ENCODE measurements at regions not wholly inside any gene's neighbourhood (a gene's known extent, or its start where the extent isn't known, plus 50 kb on each side); places are given as distances from the start of the nearest gene placed in this dataset.
A peak's percentile ranks its signal among the peaks of the same experiment; 100 is the strongest.

DNA sequence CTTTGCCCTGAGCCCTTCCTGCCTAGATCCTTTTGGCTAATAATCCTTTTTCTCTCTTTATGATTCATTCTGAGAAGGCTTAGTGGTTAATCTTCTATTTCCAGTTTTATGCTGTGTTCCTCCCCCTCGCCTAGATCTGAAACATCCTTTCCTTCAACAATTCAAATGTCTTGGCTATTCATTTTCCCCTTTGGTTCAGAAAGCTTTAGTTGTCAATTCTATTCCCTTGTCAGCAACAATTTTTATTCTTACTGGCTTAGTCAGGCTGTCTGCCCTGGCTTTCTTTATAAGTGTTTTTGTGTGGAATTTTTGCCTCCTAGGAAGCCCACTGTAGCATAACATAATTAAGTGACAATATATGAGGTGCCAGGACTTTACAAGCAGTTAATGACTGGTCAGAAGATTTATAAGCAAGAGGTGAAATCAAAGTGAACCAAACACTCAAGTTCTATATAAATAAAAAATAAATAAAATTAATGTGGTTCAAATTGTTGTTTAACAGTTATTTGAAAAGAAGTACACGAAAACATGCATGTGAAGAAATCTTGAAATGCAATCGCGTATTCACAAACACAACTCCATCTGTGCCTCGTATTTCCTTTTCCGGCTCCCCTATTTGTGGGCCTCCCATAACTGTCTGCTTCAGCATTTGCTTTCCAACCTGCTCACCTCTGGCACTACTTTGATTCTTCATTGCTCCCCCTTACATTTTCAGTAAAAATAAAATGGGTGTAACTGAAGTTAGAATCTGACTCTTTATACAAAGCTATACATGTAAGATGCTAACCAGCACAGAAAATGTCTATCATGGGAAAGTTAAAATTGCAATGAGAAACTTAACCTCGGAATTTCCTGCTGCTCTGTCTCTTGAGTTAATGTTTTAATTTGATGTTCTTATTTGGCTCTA, 235.4 kb downstream of the SPRY1 start:
- Histone ChIP-seq H3K4me3 (ENCODE audit: low read depth, low read length) (no peak overlapping the region), H3K27me3 (ENCODE audit: insufficient read depth, low read depth, severe bottlenecking) (no peaks in the 10 kb centered on the region), H3K36me3 (no peaks in the 10 kb centered on the region), H3K27ac (no peak overlapping the region), H3K9me3 (ENCODE audit: severe bottlenecking) (no peaks in the 10 kb centered on the region)
- TF ChIP-seq, protein P1, sequence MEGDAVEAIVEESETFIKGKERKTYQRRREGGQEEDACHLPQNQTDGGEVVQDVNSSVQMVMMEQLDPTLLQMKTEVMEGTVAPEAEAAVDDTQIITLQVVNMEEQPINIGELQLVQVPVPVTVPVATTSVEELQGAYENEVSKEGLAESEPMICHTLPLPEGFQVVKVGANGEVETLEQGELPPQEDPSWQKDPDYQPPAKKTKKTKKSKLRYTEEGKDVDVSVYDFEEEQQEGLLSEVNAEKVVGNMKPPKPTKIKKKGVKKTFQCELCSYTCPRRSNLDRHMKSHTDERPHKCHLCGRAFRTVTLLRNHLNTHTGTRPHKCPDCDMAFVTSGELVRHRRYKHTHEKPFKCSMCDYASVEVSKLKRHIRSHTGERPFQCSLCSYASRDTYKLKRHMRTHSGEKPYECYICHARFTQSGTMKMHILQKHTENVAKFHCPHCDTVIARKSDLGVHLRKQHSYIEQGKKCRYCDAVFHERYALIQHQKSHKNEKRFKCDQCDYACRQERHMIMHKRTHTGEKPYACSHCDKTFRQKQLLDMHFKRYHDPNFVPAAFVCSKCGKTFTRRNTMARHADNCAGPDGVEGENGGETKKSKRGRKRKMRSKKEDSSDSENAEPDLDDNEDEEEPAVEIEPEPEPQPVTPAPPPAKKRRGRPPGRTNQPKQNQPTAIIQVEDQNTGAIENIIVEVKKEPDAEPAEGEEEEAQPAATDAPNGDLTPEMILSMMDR (IDR thresholded peaks at IDR 0.05; ENCODE audit: low read depth, low read length) = no peak
- peak; percentile 16 for DNase-seq

DNA sequence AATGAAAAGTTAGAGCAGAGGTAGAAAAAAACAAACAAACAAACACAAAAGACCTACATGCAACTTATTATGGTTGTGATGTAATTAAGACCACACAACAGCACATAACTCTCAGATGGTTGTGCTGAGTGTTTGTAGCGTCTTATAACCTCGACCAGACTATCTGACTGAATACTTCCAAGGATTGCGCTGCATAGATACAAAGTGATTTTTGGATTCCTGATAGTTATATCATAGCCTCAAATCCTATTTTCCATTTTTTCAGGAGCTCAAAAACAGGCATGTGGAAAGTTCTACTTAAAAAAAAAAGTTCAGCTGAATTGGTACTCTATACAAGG, 236.1 kb downstream of the SPRY1 start:
- H3K36me3 ChIP-seq = no peaks in the 10 kb centered on the region
- TF ChIP-seq, protein P1 (IDR thresholded peaks at IDR 0.05; ENCODE audit: low read depth, low read length) = no peak
- no peaks in the 10 kb centered on the region for H3K27me3 ChIP-seq (ENCODE audit: insufficient read depth, low read depth, severe bottlenecking)
- no peak overlapping the region for H3K4me3 ChIP-seq (ENCODE audit: low read depth, low read length)
- no peaks in the 10 kb centered on the region for H3K9me3 ChIP-seq (ENCODE audit: severe bottlenecking)
- no peak overlapping the region for H3K27ac ChIP-seq
- DNase-seq = no peak

DNA sequence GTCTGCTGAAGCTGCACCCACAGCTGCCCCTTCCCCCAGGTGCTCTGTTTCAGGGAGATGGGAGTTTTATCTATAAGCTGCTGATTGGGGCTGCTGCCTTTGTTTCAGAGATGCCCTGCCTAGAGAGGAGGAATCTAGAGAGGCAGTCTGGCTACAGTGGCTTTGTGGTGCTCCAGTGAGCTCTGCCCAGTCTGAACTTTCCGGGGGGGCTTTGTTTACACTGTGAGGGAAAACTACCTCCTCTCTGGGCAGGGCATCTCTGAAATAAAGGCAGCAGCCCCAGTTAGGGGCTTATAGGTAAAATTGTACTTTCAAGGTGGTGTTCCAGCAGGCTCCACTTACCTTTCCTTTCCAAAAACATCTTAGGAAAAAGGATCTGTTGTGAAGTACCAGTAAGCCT, 242.2 kb downstream of the SPRY1 start:
- Histone ChIP-seq H3K27ac (no peak overlapping the region), H3K36me3 (no peaks in the 10 kb centered on the region), H3K27me3 (ENCODE audit: insufficient read depth, low read depth, severe bottlenecking) (no peaks in the 10 kb centered on the region), H3K4me3 (ENCODE audit: low read depth, low read length) (no peak overlapping the region), H3K9me3 (ENCODE audit: severe bottlenecking) (peaks cover 2% of the 10 kb centered on the region)
- no peak for DNase-seq
- TF ChIP-seq, protein P1 (IDR thresholded peaks at IDR 0.05; ENCODE audit: low read depth, low read length) = no peak

- TF ChIP-seq, protein P1 (IDR thresholded peaks at IDR 0.05; ENCODE audit: low read depth, low read length) = no peak
- H3K4me3 ChIP-seq (ENCODE audit: low read depth, low read length) = no peak overlapping the region
Measured at GRCh38 chr4:123640271-123640670, 243.7 kb downstream of the SPRY1 start.

DNA sequence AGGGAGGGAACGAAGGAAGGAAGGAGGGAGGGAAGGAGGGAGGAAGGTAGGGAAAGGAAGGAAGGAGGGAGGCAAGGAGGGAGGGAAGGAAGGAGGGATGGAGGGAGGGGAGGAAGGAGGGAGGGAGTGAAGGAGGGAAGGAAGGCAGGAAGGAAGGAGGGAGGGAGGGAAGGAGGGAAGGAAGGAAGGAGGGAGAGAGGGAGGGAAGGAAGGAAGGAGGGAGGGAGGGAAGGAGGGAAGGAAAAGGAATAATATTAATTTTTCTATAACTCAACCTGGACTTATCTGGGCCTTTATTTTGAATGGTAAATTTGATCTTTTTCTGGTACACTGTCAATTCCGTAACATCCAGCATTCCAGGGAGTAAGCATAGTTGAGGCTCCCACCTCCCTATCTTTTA, 244.2 kb downstream of the SPRY1 start:
- TF ChIP-seq, protein P1 (IDR thresholded peaks at IDR 0.05; ENCODE audit: low read depth, low read length) = no peak
- Histone ChIP-seq H3K27me3 (ENCODE audit: insufficient read depth, low read depth, severe bottlenecking) (no peaks in the 10 kb centered on the region), H3K36me3 (no peaks in the 10 kb centered on the region), H3K9me3 (ENCODE audit: severe bottlenecking) (peaks cover 2% of the 10 kb centered on the region), H3K4me3 (ENCODE audit: low read depth, low read length) (no peak overlapping the region), H3K27ac (no peak overlapping the region)
- DNase-seq = no peak

More at GRCh38 chr4:123640271-123640670, 243.7 kb downstream of the SPRY1 start:
- no peaks in the 10 kb centered on the region for H3K36me3 ChIP-seq
- peaks cover 2% of the 10 kb centered on the region for H3K9me3 ChIP-seq (ENCODE audit: severe bottlenecking)
- DNase-seq = no peak
- no peaks in the 10 kb centered on the region for H3K27me3 ChIP-seq (ENCODE audit: insufficient read depth, low read depth, severe bottlenecking)
- no peak overlapping the region for H3K27ac ChIP-seq
